SK-N-MC (cell line): ENCODE measurements at regions not wholly inside any gene's neighbourhood (a gene's known extent, or its start where the extent isn't known, plus 50 kb on each side); places are given as distances from the start of the nearest gene placed in this dataset.

Experiments
- EZH2 ChIP-seq: fragments of 200-600 bp; sonication (generic); IDR thresholded peaks from one replicate; pipeline ENCODE4 v1.6.1; 2017; ENCODE audit warnings: antibody characterized with exemption
- FOXP2 ChIP-seq: optimal IDR thresholded peaks from 2 replicates; pipeline ENCODE3; 2011; ENCODE audit warnings: mild to moderate bottlenecking, moderate library complexity; ENCODE audit not compliant: insufficient read depth; ENCODE audit errors: extremely low read length, control extremely low read depth
- POLR2AphosphoS5 ChIP-seq: IDR thresholded peaks from 2 replicates; pipeline ENCODE4 v1.6.1; 2012; ENCODE audit warnings: mild to moderate bottlenecking, low read depth, low read length, borderline replicate concordance

DNA sequence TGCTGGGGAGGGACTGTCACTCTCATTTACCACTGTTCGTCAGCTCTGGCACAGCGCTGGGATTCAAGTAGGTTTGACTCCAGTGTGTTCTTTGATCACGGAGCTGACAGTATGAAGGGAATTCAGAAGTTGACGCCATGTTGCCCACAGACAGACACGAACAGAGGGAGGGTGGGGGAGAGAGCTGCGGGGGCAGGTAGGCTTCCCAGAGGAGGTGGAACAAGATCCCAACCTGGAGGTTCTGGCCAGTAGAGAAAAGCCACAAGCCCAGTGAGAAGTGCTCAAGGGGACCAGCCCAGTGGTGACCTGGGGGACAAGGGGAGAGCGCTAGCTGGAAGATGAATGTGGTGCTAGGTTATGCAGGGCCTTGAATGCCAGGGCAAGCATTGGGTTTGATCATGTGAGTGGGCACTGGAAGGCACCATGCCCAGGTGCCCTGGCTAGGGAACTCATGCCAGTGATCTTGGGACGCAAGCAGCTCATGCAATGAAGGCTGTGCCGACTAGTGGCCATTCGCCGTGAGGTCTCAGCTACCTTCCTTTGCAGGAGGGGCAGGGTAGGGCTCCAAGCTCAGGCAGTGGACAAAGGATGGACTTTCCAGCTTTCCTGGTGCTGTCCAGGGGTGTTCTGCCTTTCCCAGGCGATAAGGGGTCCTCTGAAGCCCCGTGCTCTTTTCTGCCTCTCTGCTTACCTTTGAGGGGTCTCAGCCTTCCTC lies 50.4 kb upstream of the APCDD1L start:
- no peak for TF ChIP-seq FOXP2
- no peak for TF ChIP-seq EZH2
- no peak for TF ChIP-seq POLR2AphosphoS5
